WTC11 (cell line): ENCODE measurements at regions not wholly inside any gene's neighbourhood (a gene's known extent, or its start where the extent isn't known, plus 50 kb on each side); places are given as distances from the start of the nearest gene placed in this dataset.
"Not testable (repeated sequence)": the region's sequence is repeated elsewhere in the genome, so short reads cannot be mapped to it uniquely, and the experiment has no call there.

ENCODE experiments used
- ATAC-seq: fragments of 200-7000 bp; cut with Tn5 transposase; 2 replicates; pipeline ENCODE4 v1.10.0; 2021; ENCODE audit warnings: mild to moderate bottlenecking, moderate library complexity
- CTCF ChIA-PET: fragments of 300-600 bp; sonication (Branson Sonifier 250); formaldehyde crosslinking; loops from one replicate; lab custom pipeline; 2021; ENCODE audit warnings: antibody characterized with exemption; lab: Charles Lee
- POLR2A ChIA-PET: fragments of 350-600 bp; sonication (Branson Sonifier 250); formaldehyde crosslinking; loops from one replicate; lab custom pipeline; 2021; ENCODE audit warnings: antibody characterized with exemption; lab: Charles Lee
- DNase-seq: peaks from one replicate; pipeline ENCODE4 v3.0.0; 2021; ENCODE audit warnings: low spot score
- H3K27ac Mint-ChIP-seq: 2 replicates; pipeline ENCODE4 v1.8.0; 2021; ENCODE audit warnings: mixed read lengths
- H3K27me3 Mint-ChIP-seq: 2 replicates; pipeline ENCODE4 v1.8.0; 2021; ENCODE audit warnings: low read depth, mild to moderate bottlenecking, moderate library complexity, mixed read lengths
- H3K36me3 Mint-ChIP-seq: 2 replicates; pipeline ENCODE4 v1.8.0; 2021; ENCODE audit warnings: mixed read lengths
- H3K4me1 Mint-ChIP-seq: 2 replicates; pipeline ENCODE4 v1.8.0; 2022; ENCODE audit warnings: mixed read lengths
- H3K4me3 Mint-ChIP-seq: 2 replicates; pipeline ENCODE4 v1.8.0; 2021; ENCODE audit warnings: mild to moderate bottlenecking, moderate library complexity, mixed read lengths
- H3K9me3 Mint-ChIP-seq: 2 replicates; pipeline ENCODE4 v1.8.0; 2021; ENCODE audit warnings: mixed read lengths
- ATF1 ChIP-seq: sonication (generic); formaldehyde crosslinking; IDR thresholded peaks from 2 replicates; pipeline ENCODE4 v1.8.1; 2023; ENCODE audit warnings: mild to moderate bottlenecking, moderate library complexity, missing genetic modification reagents
- CREB1 ChIP-seq: sonication (generic); formaldehyde crosslinking; IDR thresholded peaks from 2 replicates; pipeline ENCODE4 v1.8.0; 2023; ENCODE audit warnings: mild to moderate bottlenecking, missing genetic modification reagents
- IRF2 ChIP-seq: sonication (generic); formaldehyde crosslinking; IDR thresholded peaks from 2 replicates; pipeline ENCODE4 v1.8.0; 2022; ENCODE audit warnings: low read depth, missing genetic modification reagents, borderline replicate concordance
- NFE2L1 ChIP-seq: sonication (generic); formaldehyde crosslinking; IDR thresholded peaks from 2 replicates; pipeline ENCODE4 v1.8.1; 2023; ENCODE audit warnings: missing genetic modification reagents
- NFYB ChIP-seq: sonication (generic); formaldehyde crosslinking; conservative IDR thresholded peaks from 2 replicates; pipeline ENCODE4 v1.8.0; 2022; ENCODE audit warnings: low read depth, missing genetic modification reagents
- PRRX2 ChIP-seq: fragments of 250-450 bp; sonication (Bioruptor Pico); IDR thresholded peaks from 2 replicates; pipeline ENCODE4 v1.8.0; 2021; ENCODE audit warnings: mild to moderate bottlenecking
- SMAD3 ChIP-seq: sonication (generic); formaldehyde crosslinking; IDR thresholded peaks from 2 replicates; pipeline ENCODE4 v1.8.0; 2022; ENCODE audit warnings: missing genetic modification reagents, mild to moderate bottlenecking, borderline replicate concordance
- SOX15 ChIP-seq: fragments of 250-450 bp; sonication (Bioruptor Pico); IDR thresholded peaks from 2 replicates; pipeline ENCODE4 v1.9.0; 2021; ENCODE audit warnings: mild to moderate bottlenecking
- ZNF317 ChIP-seq: sonication (generic); formaldehyde crosslinking; IDR thresholded peaks from 2 replicates; pipeline ENCODE4 v1.8.1; 2023; ENCODE audit warnings: low read depth, mild to moderate bottlenecking, moderate library complexity, missing genetic modification reagents, borderline replicate concordance
- TF ChIP-seq, protein P1 (sequence below): sonication (generic); formaldehyde crosslinking; IDR thresholded peaks from 2 replicates; pipeline ENCODE4 v1.8.1; 2022; ENCODE audit warnings: mild to moderate bottlenecking, moderate library complexity, missing genetic modification reagents
- TF ChIP-seq, protein P2 (sequence below): fragments of 250-450 bp; sonication (Bioruptor Pico); conservative IDR thresholded peaks from 2 replicates; pipeline ENCODE4 v1.9.0; 2021; ENCODE audit warnings: mild to moderate bottlenecking
- TF ChIP-seq, protein P3 (sequence below): sonication (generic); formaldehyde crosslinking; IDR thresholded peaks from 2 replicates; pipeline ENCODE4 v1.8.1; 2022; ENCODE audit warnings: mild to moderate bottlenecking, missing genetic modification reagents, moderate library complexity, borderline replicate concordance
- TF ChIP-seq, protein P4 (sequence below): fragments of 250-450 bp; sonication (Bioruptor Pico); IDR thresholded peaks from 2 replicates; pipeline ENCODE4 v1.9.0; 2021; ENCODE audit warnings: mild to moderate bottlenecking, borderline replicate concordance
- TF ChIP-seq, protein P5 (sequence below): sonication (generic); formaldehyde crosslinking; IDR thresholded peaks from 2 replicates; pipeline ENCODE4 v1.8.0; 2022; ENCODE audit warnings: mild to moderate bottlenecking, missing genetic modification reagents
- TF ChIP-seq, protein P6 (sequence below): sonication (generic); formaldehyde crosslinking; IDR thresholded peaks from 2 replicates; pipeline ENCODE4 v1.8.1; 2023; ENCODE audit warnings: mild to moderate bottlenecking, moderate library complexity, missing genetic modification reagents

DNA sequence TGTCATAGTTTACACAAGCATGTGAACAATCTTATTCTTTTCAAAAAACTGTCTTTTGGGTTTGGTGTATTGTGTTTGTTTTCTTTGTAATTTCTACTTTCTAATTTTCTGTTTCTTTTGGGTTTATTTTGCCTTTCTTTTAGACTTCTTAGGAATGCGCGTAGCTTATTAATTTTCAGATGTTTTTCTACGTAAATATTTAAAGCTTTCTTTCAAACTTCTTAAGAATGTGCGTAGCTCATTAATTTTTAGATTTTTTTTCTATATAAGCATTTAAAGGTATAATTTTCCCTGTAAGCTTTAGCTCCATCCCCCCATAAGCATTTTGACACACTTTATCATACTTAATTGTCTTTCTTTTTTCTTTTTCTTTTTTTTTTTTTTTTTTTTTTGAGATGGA is 55.2 kb downstream of the RAD54L2 start (continued):
- TF ChIP-seq ZNF317 (CRISPR knock-in tag) (no peak), SOX15 (CRISPR knock-in tag) (no peak), PRRX2 (CRISPR knock-in tag) (no peak), NFYB (CRISPR knock-in tag) (no peak), CREB1 (CRISPR knock-in tag) (no peak)
- TF ChIP-seq, protein P1, sequence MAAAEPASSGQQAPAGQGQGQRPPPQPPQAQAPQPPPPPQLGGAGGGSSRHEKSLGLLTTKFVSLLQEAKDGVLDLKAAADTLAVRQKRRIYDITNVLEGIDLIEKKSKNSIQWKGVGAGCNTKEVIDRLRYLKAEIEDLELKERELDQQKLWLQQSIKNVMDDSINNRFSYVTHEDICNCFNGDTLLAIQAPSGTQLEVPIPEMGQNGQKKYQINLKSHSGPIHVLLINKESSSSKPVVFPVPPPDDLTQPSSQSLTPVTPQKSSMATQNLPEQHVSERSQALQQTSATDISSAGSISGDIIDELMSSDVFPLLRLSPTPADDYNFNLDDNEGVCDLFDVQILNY: no peak
- TF ChIP-seq, protein P2, sequence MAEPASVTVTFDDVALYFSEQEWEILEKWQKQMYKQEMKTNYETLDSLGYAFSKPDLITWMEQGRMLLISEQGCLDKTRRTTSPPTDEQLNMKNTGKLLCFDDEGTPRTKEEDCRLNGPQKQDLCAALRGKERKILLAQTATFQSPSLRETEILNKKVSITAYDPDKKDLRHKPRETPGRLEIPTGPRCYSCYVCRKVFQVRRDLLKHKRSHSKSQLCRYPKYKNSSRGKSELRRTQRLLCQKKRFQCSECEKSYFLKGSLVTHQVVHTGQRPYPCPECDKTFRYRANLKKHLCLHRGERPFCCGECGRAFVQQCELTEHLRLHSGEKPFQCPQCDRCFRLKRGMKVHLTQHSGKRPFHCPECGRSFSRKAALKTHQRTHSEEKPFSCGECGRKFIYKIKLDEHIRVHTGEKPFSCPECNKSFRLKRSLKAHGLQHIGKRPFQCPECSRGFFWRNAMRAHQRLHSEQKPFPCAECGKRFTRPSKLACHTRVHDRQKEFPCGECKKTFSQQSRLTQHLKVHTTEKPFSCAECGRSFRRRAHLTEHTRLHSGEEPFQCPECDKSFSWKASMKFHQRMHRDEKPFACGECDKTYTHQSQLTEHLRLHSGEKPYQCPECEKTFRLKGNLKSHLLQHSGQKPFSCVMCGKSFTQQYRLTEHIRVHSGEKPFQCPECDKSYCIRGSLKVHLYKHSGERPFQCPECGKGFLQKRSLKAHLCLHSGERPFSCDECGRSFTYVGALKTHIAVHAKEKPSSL (CRISPR knock-in tag): no peak

DNA sequence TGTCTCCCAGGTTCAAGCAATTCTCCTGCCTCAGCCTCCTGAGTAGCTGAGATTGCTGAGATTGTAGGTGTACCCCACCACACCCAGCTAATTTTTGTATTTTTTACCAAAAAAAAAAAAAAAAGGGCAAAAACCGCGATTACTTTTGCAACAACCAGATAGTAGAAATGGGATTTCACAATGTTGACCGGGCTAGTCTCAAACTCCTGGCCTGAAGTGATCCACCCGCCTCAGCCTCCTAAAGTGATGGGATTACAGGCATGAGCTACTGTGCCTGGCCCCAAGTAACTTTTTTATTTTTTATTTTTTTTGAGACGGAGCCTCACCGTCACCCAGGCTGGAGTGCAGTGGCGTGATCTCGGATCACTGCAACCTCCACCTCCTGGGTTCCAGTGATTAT is 61.1 kb downstream of the RAD54L2 start:
- H3K4me3 Mint-ChIP-seq: not testable (repeated sequence)
- CTCF ChIA-PET: interaction anchor here (0.6 to 0.7 kb wide), 2 partner anchors 18 to 65 kb away, joined by 3 read pairs; no protein-coding TSS in a partner anchor

DNA sequence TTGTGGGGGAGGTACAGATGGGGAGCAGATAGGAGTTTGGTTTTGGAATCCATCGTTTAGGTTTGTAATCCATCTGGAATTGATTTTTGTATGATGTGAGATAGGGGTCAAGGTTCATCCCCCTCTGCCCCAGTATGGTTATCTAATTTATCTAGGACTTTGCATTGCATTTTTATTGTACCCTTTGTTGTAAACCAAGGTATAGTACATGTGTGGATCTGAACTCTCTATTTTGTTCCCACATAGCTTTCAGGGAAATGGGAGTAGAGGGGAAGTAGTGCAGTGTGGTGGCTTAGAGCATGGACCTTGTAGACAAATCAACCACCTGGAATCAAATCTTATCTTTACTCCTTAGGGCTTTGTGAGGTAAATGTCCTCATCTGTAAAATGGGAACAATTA is 65.7 kb downstream of the RAD54L2 start:
- Mint-ChIP-seq H3K27me3 (no peaks in the 10 kb centered on the region), H3K9me3 (peaks cover 18% of the 10 kb centered on the region), H3K4me1 (peaks cover 8% of the 10 kb centered on the region), H3K36me3 (peaks cover 25% of the 10 kb centered on the region), H3K4me3 (no peak overlapping the region), H3K27ac (no peak overlapping the region)
- TF ChIP-seq NFE2L1 (CRISPR knock-in tag) (no peak), SMAD3 (no peak), ATF1 (no peak), IRF2 (no peak), PRRX2 (CRISPR knock-in tag) (no peak)
- TF ChIP-seq, protein P3, sequence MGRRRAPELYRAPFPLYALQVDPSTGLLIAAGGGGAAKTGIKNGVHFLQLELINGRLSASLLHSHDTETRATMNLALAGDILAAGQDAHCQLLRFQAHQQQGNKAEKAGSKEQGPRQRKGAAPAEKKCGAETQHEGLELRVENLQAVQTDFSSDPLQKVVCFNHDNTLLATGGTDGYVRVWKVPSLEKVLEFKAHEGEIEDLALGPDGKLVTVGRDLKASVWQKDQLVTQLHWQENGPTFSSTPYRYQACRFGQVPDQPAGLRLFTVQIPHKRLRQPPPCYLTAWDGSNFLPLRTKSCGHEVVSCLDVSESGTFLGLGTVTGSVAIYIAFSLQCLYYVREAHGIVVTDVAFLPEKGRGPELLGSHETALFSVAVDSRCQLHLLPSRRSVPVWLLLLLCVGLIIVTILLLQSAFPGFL (CRISPR knock-in tag): no peak
- TF ChIP-seq, protein P4, sequence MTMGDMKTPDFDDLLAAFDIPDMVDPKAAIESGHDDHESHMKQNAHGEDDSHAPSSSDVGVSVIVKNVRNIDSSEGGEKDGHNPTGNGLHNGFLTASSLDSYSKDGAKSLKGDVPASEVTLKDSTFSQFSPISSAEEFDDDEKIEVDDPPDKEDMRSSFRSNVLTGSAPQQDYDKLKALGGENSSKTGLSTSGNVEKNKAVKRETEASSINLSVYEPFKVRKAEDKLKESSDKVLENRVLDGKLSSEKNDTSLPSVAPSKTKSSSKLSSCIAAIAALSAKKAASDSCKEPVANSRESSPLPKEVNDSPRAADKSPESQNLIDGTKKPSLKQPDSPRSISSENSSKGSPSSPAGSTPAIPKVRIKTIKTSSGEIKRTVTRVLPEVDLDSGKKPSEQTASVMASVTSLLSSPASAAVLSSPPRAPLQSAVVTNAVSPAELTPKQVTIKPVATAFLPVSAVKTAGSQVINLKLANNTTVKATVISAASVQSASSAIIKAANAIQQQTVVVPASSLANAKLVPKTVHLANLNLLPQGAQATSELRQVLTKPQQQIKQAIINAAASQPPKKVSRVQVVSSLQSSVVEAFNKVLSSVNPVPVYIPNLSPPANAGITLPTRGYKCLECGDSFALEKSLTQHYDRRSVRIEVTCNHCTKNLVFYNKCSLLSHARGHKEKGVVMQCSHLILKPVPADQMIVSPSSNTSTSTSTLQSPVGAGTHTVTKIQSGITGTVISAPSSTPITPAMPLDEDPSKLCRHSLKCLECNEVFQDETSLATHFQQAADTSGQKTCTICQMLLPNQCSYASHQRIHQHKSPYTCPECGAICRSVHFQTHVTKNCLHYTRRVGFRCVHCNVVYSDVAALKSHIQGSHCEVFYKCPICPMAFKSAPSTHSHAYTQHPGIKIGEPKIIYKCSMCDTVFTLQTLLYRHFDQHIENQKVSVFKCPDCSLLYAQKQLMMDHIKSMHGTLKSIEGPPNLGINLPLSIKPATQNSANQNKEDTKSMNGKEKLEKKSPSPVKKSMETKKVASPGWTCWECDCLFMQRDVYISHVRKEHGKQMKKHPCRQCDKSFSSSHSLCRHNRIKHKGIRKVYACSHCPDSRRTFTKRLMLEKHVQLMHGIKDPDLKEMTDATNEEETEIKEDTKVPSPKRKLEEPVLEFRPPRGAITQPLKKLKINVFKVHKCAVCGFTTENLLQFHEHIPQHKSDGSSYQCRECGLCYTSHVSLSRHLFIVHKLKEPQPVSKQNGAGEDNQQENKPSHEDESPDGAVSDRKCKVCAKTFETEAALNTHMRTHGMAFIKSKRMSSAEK (CRISPR knock-in tag): no peak
- TF ChIP-seq, protein P5, sequence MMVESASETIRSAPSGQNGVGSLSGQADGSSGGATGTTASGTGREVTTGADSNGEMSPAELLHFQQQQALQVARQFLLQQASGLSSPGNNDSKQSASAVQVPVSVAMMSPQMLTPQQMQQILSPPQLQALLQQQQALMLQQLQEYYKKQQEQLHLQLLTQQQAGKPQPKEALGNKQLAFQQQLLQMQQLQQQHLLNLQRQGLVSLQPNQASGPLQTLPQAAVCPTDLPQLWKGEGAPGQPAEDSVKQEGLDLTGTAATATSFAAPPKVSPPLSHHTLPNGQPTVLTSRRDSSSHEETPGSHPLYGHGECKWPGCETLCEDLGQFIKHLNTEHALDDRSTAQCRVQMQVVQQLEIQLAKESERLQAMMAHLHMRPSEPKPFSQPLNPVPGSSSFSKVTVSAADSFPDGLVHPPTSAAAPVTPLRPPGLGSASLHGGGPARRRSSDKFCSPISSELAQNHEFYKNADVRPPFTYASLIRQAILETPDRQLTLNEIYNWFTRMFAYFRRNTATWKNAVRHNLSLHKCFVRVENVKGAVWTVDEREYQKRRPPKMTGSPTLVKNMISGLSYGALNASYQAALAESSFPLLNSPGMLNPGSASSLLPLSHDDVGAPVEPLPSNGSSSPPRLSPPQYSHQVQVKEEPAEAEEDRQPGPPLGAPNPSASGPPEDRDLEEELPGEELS (CRISPR knock-in tag): no peak
- TF ChIP-seq, protein P6, sequence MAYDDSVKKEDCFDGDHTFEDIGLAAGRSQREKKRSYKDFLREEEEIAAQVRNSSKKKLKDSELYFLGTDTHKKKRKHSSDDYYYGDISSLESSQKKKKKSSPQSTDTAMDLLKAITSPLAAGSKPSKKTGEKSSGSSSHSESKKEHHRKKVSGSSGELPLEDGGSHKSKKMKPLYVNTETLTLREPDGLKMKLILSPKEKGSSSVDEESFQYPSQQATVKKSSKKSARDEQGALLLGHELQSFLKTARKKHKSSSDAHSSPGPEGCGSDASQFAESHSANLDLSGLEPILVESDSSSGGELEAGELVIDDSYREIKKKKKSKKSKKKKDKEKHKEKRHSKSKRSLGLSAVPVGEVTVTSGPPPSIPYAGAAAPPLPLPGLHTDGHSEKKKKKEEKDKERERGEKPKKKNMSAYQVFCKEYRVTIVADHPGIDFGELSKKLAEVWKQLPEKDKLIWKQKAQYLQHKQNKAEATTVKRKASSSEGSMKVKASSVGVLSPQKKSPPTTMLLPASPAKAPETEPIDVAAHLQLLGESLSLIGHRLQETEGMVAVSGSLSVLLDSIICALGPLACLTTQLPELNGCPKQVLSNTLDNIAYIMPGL (CRISPR knock-in tag): no peak
- no peak for ATAC-seq
- POLR2A ChIA-PET: no interaction called here
- DNase-seq: no peak
- CTCF ChIA-PET: interaction anchor here (1.4 kb wide), 1 partner anchor 65 kb away, joined by 3 read pairs; no protein-coding TSS in a partner anchor

More for the DNA sequence above, 61.1 kb downstream of the RAD54L2 start:
- H3K27ac Mint-ChIP-seq, DNase-seq, H3K27me3 Mint-ChIP-seq, POLR2A ChIA-PET, H3K36me3 Mint-ChIP-seq, H3K9me3 Mint-ChIP-seq, H3K4me1 Mint-ChIP-seq, ATAC-seq: not testable (repeated sequence)
